ENCODE measurements at regions not wholly inside any gene's neighbourhood (a gene's known extent, or its start where the extent isn't known, plus 50 kb on each side); places are given as distances from the start of the nearest gene placed in this dataset.
A peak's percentile ranks its signal among the peaks of the same experiment; 100 is the strongest.

DNA sequence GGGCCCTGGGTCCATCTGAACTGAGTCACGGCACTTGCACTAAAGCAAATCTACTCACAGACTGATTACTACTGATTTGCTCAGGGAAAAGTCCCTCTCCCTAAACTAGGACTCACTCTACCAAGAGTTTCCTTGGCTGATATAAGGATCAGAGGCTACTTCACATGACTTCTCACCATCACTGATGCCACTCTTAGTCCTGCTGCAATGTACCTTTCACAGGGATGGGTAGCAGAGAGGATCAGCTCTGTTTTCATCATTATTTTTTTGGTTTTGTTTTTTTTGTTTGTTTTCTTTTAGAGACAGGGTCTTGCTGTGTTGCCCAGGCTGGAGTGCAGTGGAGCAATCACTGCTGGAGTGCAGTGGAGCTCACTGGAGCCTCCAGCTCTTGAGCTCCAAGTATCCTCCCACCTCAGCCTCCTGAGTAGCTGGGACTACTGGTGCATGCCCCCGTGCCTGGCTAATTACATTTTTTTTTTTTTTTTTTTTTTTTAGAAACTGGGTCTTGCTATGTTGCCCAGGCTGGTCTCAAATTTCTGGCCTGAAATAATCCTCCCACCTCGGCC is 200.6 kb downstream of the JCAD start:
- no peak for DNase-seq (ENCODE audit: low read depth in 4 of 4, low spot score in 2 of 4)

DNA sequence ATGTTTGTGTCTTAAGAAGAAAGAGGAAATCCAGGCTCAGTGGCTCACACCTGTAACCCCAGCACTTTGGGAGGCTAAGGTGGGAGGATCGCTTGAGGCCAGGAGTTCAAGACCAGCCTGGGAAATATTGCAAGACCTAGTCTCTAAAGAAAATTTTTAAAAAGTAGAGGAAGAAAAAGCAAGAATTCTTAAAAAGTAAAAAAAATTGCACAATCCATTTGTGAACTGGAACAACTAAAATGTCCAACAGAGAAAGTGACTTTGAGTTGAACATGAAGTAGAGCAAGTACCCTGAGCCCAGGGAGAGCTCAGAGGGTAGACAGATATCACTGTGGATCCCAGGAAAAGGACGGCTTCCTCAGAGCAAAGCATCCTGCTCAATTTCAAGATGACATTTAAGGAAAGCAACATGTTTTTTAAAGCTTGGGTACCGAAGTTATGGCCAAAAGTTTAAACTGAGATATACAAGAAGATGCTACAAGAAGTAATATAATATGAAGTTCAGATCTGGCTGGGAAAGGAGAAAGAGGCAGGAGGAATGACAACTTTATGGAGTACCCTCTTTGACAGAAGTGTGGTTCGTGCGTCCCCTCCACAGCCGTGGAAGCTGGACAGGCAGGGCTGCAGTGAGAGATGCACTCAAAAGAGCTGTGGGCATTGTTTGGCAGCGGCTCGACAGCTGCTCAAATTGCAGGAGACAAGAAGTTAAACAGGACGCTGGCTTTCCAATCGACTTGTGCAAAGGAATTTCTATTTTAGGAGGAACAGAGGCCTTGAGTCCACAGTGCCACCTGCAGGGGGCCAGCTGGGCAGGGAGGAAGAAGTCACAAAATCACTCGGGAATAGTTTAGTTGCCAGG is 201.3 kb downstream of the JCAD start:
- no peak for DNase-seq (ENCODE audit: low read depth in 4 of 4, low spot score in 2 of 4)

DNA sequence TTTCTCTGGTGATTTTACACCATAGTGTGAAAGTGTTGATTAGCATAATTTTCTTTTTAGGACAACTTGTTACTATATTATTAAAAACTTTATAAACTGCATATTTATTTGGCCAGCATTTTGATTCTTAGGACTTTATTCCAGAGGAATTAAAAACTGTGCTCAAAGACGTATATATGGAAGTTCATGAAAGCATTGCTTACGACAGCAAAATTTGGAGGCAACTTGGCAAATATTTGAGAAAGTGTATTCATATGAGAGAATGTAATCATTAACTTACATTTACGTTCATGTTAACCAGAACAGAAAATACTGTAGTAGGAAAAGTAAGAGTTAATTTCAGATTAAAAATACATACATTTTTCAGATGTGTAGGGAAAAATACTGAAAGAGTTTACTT is 203.1 kb downstream of the JCAD start:
- DNase-seq (ENCODE audit: low read depth in 4 of 4, low spot score in 2 of 4) = no peak

- DNase-seq (ENCODE audit: low read depth in 4 of 4, low spot score in 2 of 4) = no peak
These were observed 205.5 kb downstream of the JCAD start for GRCh38 chr10:29853913-29854312.

GRCh38 chr10:29851241-29851640 is 208.1 kb downstream of the JCAD start:
- DNase-seq (ENCODE audit: low read depth in 4 of 4, low spot score in 2 of 4) = no peak

DNA sequence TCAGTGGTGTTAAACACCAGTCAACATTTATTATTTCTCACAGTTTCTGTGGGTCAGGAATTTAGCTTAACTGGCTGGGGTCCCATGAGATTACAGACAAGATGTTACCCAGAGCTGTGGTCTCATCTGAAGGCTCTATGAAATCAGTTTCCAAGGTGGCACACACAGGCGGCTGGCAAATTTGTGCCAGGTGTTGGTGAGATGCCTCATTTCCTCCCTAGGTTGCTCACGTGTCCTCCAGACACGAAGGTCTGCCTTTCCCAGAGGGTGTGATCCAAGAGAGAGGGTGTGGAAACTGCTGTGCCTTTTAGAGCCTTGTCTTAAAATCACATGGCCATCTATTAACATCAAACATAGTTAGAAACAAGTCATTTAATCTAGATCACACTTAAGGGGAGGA is 209.0 kb downstream of the JCAD start:
- DNase-seq (ENCODE audit: low read depth in 4 of 4, low spot score in 2 of 4) = no peak

DNA sequence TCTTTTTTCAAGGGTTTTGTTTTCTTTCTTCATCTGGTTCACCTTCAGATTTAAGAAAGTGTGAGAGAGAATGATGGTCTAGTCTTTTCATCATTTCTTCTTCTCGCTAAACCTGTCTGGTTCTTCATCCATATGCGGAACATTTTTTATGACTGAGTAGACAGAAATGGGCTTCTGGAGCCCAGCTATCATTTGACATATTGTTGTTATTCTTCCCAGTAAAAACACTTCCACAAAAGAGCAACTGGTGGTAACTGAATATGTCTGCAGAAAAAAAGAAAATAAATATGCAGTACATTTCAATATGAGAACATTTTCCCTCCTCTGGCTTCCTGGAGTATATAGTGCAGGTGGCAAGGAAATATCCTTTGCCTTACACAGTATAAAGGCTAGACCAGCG is 209.5 kb downstream of the JCAD start:
- DNase-seq (ENCODE audit: low read depth in 4 of 4, low spot score in 2 of 4) = no peak

- DNase-seq (ENCODE audit: low read depth in 4 of 4, low spot score in 2 of 4) = peak in 1 of 4 donors; percentile 40
These were observed 210.1 kb downstream of the JCAD start for GRCh38 chr10:29849126-29849833.

DNA sequence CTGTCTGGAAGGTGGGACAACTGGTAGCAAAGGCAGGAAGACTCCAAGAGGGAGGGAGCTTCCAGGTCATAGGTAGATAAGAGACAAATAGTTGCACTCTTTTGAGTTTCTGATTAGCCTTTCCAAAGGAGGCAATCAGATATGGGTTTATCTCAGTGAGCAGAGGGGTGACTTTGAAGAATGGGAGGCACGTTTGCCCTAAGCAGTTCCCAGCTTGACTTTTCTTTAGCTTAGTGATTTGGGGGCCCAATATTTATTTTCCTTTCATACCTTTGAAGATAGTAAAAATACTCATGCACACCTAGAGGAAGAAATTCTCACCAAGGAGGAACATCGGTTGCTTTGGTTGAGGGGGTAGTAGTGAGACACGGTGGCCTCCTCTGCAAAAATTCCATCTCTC is 212.1 kb upstream of the SVIL start:
- no peak for DNase-seq (ENCODE audit: low read depth in 4 of 4, low spot score in 2 of 4)

GRCh38 chr10:29845166-29845565 is 210.4 kb upstream of the SVIL start:
- no peak for DNase-seq (ENCODE audit: low read depth in 4 of 4, low spot score in 2 of 4)

DNA sequence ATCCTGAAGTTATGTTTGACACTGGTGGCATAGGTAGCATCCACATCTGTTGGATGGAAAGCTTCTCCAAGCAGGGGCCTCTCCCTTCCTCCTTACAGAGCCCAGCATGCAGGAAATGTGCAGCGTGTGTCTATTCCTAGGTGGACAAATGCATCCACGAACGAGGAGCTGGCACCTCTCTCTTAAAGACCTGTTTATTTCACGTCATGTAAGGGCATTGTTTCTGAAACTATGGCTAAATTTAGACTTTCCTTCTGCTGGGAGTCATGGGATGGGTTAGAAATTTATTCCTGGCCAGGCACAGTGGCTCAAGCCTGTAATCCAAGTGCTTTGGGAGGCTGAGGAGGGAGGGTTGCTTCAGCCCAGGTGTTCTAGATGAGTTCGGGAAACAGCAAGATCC is 208.4 kb upstream of the SVIL start:
- no peak for DNase-seq (ENCODE audit: low read depth in 4 of 4, low spot score in 2 of 4)

DNA sequence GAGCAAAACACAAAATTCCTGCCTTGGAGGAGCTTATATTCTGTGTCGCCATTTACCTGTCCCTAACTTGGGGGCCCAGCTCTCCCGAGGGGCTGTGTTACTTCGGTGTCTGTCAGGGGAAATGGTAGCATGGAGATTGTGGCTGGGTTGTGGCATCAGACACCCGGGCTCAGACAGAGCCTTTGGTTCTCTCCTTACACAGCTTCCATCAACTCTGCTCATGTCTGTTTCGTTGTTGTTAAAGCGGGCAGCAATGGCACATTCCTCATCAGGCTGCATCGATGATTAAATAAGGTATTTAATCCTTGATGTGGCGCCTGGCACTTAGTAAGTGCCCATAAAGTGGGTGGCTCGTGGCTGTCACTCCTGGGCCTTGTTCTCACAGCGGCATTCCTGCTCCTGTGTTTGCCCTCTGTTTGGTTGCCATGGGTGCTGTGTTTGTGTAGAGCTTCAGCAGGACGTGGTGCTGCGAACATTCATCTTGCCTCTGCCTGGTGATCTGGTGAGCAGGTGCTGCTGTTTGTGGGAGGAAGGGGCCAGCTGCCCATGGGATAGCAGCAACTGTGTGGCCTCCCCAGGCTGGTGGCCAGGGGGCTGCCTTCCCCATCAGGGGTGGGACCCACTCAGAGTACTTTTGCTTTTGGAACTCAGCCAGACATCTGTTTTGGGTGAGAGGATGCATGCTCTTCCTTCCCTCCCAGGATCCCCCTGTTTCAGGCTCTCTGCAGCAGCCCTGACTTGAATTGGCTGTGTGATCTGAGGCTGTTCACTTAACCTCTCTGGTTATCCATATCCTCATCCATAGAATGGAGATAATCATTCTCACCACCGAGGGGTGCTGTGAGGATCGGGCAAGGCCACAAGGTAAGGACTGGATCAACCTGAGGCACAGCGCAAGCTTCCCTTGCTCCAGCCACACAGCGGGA is 207.2 kb upstream of the SVIL start:
- DNase-seq (ENCODE audit: low read depth in 4 of 4, low spot score in 2 of 4) = no peak

DNA sequence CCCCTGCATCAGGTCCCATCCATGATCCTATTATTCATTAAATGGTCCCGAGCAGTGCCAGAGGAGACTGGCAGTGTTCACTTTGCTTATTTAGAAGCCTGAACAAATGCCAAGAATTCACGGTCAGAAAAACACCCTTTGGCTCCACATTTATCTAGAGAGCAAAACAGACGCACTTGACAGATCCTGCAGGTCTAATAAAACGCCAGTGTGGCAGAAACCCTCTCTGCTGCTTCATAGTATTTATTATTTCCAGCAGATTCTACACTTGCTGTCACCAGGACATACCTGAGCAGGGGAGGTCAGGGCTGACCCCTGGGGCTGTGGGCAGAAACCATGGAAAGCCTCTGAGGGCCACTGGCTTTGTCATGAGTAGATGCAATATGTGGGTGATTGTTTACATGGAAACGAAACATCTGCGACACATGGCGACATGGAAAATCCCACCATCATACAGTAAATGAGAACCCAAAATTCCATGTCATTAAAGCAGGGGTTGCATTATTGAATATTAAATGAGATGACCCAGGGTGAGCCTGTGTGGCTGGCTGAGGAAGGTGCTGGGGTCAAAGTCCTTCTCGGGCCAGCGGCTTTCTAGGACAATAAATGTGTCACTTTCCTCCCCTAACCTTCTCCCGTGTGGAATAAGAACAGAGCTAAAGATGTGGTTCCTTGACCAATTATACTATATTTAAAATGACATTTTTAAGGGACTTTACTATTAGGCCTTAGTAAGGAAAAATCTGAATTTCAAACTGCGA is 205.9 kb upstream of the SVIL start:
- no peak for DNase-seq (ENCODE audit: low read depth in 4 of 4, low spot score in 2 of 4)

DNA sequence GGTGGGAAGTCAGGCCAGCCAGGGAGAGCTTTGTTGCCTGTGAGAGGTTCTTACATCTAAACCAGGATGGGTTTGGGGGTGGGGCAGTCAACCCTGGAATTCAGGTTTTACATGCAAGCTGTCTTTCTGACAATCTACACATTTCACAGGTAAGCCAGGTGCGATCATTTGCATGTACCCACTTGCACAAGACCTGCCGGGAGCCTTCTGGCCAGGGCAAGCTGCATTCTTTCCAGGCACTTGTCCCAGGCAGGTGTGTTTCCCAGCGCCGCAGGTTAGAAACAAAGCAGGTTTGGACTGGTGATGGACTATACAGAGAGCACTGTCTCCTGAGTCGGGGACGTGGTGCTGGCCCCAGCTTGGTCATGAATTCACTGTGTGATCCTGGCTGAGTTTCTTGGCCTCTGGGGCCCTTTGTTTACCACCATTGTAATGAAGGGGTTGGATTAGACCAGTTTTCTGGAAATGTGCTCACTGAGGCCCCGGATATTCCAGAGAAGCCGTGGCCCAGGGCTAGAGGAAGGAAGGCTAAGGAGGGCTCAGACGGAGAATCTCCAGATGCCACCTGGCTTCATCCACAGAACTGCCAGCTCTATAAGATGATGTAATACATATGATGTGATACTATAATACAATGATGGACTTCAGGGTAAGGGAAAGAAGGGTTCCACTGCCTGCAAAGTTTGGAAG is 205.2 kb upstream of the SVIL start:
- DNase-seq (ENCODE audit: low read depth in 4 of 4, low spot score in 2 of 4) = no peak

GRCh38 chr10:29838539-29838938 is 203.8 kb upstream of the SVIL start:
- DNase-seq (ENCODE audit: low read depth in 4 of 4, low spot score in 2 of 4) = no peak

GRCh38 chr10:29837586-29837985 is 202.8 kb upstream of the SVIL start:
- DNase-seq (ENCODE audit: low read depth in 4 of 4, low spot score in 2 of 4) = no peak

- no peak for DNase-seq (ENCODE audit: low read depth in 4 of 4, low spot score in 2 of 4)
These were observed 201.6 kb upstream of the SVIL start for GRCh38 chr10:29836396-29836795.

- DNase-seq (ENCODE audit: low read depth in 4 of 4, low spot score in 2 of 4) = no peak
These were observed 200.3 kb upstream of the SVIL start for GRCh38 chr10:29835055-29835454.
